Mesenchymal stem cell (in vitro differentiated cells and primary cell): ENCODE measurements at regions not wholly inside any gene's neighbourhood (a gene's known extent, or its start where the extent isn't known, plus 50 kb on each side); places are given as distances from the start of the nearest gene placed in this dataset.

Experiments
- DNase-seq: peaks from one replicate; pipeline ENCODE4 v3.0.0-alpha.2; 2013
- H2AFZ ChIP-seq: one replicate; pipeline ENCODE4 v1.6.1; 2013; ENCODE audit warnings: low read depth, mild to moderate bottlenecking, control low read depth, inconsistent platforms, low read length, moderate library complexity
- H2AK5ac ChIP-seq: 2 replicates; pipeline ENCODE4 v1.6.1; 2013; ENCODE audit warnings: low read length, moderate library complexity, mild to moderate bottlenecking, inconsistent platforms; ENCODE audit not compliant: severe bottlenecking
- H2BK120ac ChIP-seq: one replicate; pipeline ENCODE4 v1.6.1; 2013; ENCODE audit warnings: low read depth, mild to moderate bottlenecking, inconsistent platforms, low read length, moderate library complexity
- H2BK12ac ChIP-seq, 2 experiments: one replicate each; pipeline ENCODE4 v1.6.1; 2013; ENCODE audit warnings: inconsistent platforms in 2 of 2, low read length in 2 of 2, mild to moderate bottlenecking in 2 of 2, moderate library complexity in 2 of 2, control low read depth in 1 of 2
- H2BK15ac ChIP-seq: one replicate; pipeline ENCODE4 v1.6.1; 2013; ENCODE audit warnings: mild to moderate bottlenecking, low read depth, inconsistent platforms; ENCODE audit not compliant: poor library complexity, severe bottlenecking
- H2BK5ac ChIP-seq: 2 replicates; pipeline ENCODE4 v1.6.1; 2013; ENCODE audit warnings: low read depth, mild to moderate bottlenecking, low read length, control low read depth, inconsistent platforms; ENCODE audit not compliant: poor library complexity, severe bottlenecking
- H3K14ac ChIP-seq, 2 experiments: one replicate each; pipeline ENCODE4 v1.6.1; 2013; ENCODE audit warnings: inconsistent platforms in 2 of 2, low read length in 2 of 2, control low read depth in 1 of 2, mild to moderate bottlenecking in 1 of 2, moderate library complexity in 1 of 2
- H3K18ac ChIP-seq, 2 experiments: one replicate each; pipeline ENCODE4 v1.6.1; 2013; ENCODE audit warnings: inconsistent platforms in 2 of 2, low read length in 2 of 2, control low read depth in 1 of 2, low read depth in 1 of 2, mild to moderate bottlenecking in 1 of 2
- H3K23ac ChIP-seq, 2 experiments: one replicate each; pipeline ENCODE4 v1.6.1; 2013; ENCODE audit warnings: inconsistent platforms in 2 of 2, low read length in 2 of 2, mild to moderate bottlenecking in 2 of 2, moderate library complexity in 2 of 2, control low read depth in 1 of 2
- H3K27ac ChIP-seq: 2 replicates; pipeline ENCODE4 v1.5.1; 2013; ENCODE audit warnings: mild to moderate bottlenecking, moderate library complexity, low read length, control low read depth, inconsistent platforms; ENCODE audit not compliant: poor library complexity, severe bottlenecking
- H3K27me3 ChIP-seq, 2 experiments: 2 replicates each; pipeline versions ENCODE4 v1.6.1 to v1.7.0; 2013; ENCODE audit warnings: low read length in 2 of 2, mild to moderate bottlenecking in 2 of 2, moderate library complexity in 2 of 2, control low read depth in 1 of 2, inconsistent platforms in 1 of 2; ENCODE audit not compliant: control insufficient read depth in 1 of 2, insufficient read depth in 1 of 2
- H3K36me3 ChIP-seq, 2 experiments: 2 replicates each; pipeline versions ENCODE4 v1.6.1 to v1.7.0; 2013; ENCODE audit warnings: low read length in 2 of 2, control low read depth in 1 of 2, inconsistent platforms in 1 of 2, low read depth in 1 of 2, mild to moderate bottlenecking in 1 of 2; ENCODE audit not compliant: insufficient read depth in 2 of 2, control insufficient read depth in 1 of 2
- H3K4ac ChIP-seq, 2 experiments: one replicate each; pipeline ENCODE4 v1.6.1; 2013; ENCODE audit warnings: inconsistent platforms in 2 of 2, low read length in 2 of 2, mild to moderate bottlenecking in 2 of 2, moderate library complexity in 2 of 2, control low read depth in 1 of 2, low read depth in 1 of 2
- H3K4me1 ChIP-seq: 2 replicates; pipeline ENCODE4 v1.6.1; 2013; ENCODE audit warnings: low read depth, low read length, control low read depth; ENCODE audit not compliant: control insufficient read depth, insufficient read depth
- H3K4me2 ChIP-seq: 2 replicates; pipeline ENCODE4 v1.6.1; 2013; ENCODE audit warnings: low read length, mild to moderate bottlenecking, inconsistent platforms; ENCODE audit not compliant: poor library complexity, severe bottlenecking
- H3K4me3 ChIP-seq, 2 experiments: 2 replicates each; pipeline versions ENCODE4 v1.5.1 to v1.7.0; 2013; ENCODE audit warnings: low read length in 2 of 2, mild to moderate bottlenecking in 2 of 2, control low read depth in 1 of 2, low read depth in 1 of 2; ENCODE audit not compliant: insufficient read depth in 1 of 2
- H3K79me1 ChIP-seq: replicated peaks from 2 replicates; pipeline ENCODE4 v1.6.1; 2013; ENCODE audit warnings: mild to moderate bottlenecking, control low read depth, low read length, inconsistent platforms; ENCODE audit not compliant: poor library complexity, severe bottlenecking
- H3K9ac ChIP-seq: 2 replicates; pipeline ENCODE4 v1.7.0; 2013; ENCODE audit warnings: mild to moderate bottlenecking, low read length, moderate library complexity
- H3K9me3 ChIP-seq: 2 replicates; pipeline ENCODE4 v1.7.0; 2013; ENCODE audit warnings: mild to moderate bottlenecking, low read length; ENCODE audit not compliant: control insufficient read depth
- H4K8ac ChIP-seq: one replicate; pipeline ENCODE4 v1.6.1; 2013; ENCODE audit warnings: inconsistent platforms, mild to moderate bottlenecking, low read length, moderate library complexity
- H4K91ac ChIP-seq: one replicate; pipeline ENCODE4 v1.6.1; 2013; ENCODE audit warnings: mild to moderate bottlenecking, low read length, inconsistent platforms
- WGBS: methylation state at CpG from one replicate; pipeline ENCODE4 v1.1.7; 2013; ENCODE audit warnings: mixed read lengths; 5-methylcytosine and 5-hydroxymethylcytosine counted together

- H2AK5ac ChIP-seq, result no peak overlapping the region
- DNase-seq, result no peak
- no peak overlapping the region for H2BK12ac ChIP-seq
- no peak overlapping the region for H3K4ac ChIP-seq
- peaks cover 14% of the 10 kb centered on the region for H3K79me1 ChIP-seq
- no peak overlapping the region for H3K18ac ChIP-seq
- no peak overlapping the region for H4K91ac ChIP-seq
- H2BK5ac ChIP-seq, result no peak overlapping the region
- no peaks in the 10 kb centered on the region for H3K9me3 ChIP-seq
- H3K27ac ChIP-seq, result no peak overlapping the region
- H3K4me3 ChIP-seq, result no peak overlapping the region
- H3K14ac ChIP-seq, result no peak overlapping the region
- no peaks in the 10 kb centered on the region for H3K4me1 ChIP-seq
- no peaks in the 10 kb centered on the region for H3K27me3 ChIP-seq
- H2AFZ ChIP-seq, result no peak overlapping the region
- no peak overlapping the region for H3K23ac ChIP-seq
- H4K8ac ChIP-seq, result no peak overlapping the region
- no peak overlapping the region for H2BK15ac ChIP-seq
- H2BK120ac ChIP-seq, result no peak overlapping the region
- H3K9ac ChIP-seq, result no peak overlapping the region
- no peaks in the 10 kb centered on the region for H3K36me3 ChIP-seq
- no peak overlapping the region for H3K4me2 ChIP-seq
These were observed 155.5 kb upstream of the ROPN1 start for GRCh38 chr3:124147429-124147828.

GRCh38 chr3:124147946-124148345 is 156.0 kb upstream of the ROPN1 start:
- H3K18ac ChIP-seq, result no peak overlapping the region
- no peak overlapping the region for H2BK5ac ChIP-seq
- no peak overlapping the region for H4K8ac ChIP-seq
- H2AFZ ChIP-seq, result no peak overlapping the region
- no peak overlapping the region for H2BK15ac ChIP-seq
- DNase-seq, result no peak
- no peak overlapping the region for H3K23ac ChIP-seq
- H3K4ac ChIP-seq, result no peak overlapping the region
- H3K9me3 ChIP-seq, result no peaks in the 10 kb centered on the region
- H3K4me3 ChIP-seq, result no peak overlapping the region
- H3K4me2 ChIP-seq, result no peak overlapping the region
- no peak overlapping the region for H3K27ac ChIP-seq
- no peak overlapping the region for H4K91ac ChIP-seq
- no peak overlapping the region for H3K9ac ChIP-seq
- H2AK5ac ChIP-seq, result no peak overlapping the region
- peaks cover 14% of the 10 kb centered on the region for H3K79me1 ChIP-seq
- H2BK120ac ChIP-seq, result no peak overlapping the region
- WGBS, result 94% methylated on average over 2 of the region's 2 CpGs
- H3K36me3 ChIP-seq, result no peaks in the 10 kb centered on the region
- no peaks in the 10 kb centered on the region for H3K4me1 ChIP-seq
- no peaks in the 10 kb centered on the region for H3K27me3 ChIP-seq
- H2BK12ac ChIP-seq, result no peak overlapping the region
- no peak overlapping the region for H3K14ac ChIP-seq

- Histone ChIP-seq H2AFZ (no peak overlapping the region), H4K8ac (no peak overlapping the region)
- 100% methylated on average over 1 of the region's 1 CpG for WGBS
These were observed 157.2 kb upstream of the ROPN1 start for GRCh38 chr3:124149081-124149480.

GRCh38 chr3:124149771-124150170 is 157.8 kb upstream of the ROPN1 start:
- H3K4ac ChIP-seq, result no peak overlapping the region
- no peaks in the 10 kb centered on the region for H3K4me1 ChIP-seq
- H3K9me3 ChIP-seq, result no peaks in the 10 kb centered on the region
- no peak overlapping the region for H3K23ac ChIP-seq
- H3K18ac ChIP-seq, result no peak overlapping the region
- no peak overlapping the region for H3K4me3 ChIP-seq
- no peak overlapping the region for H2AK5ac ChIP-seq
- no peak overlapping the region for H2BK12ac ChIP-seq
- H4K91ac ChIP-seq, result no peak overlapping the region
- H2AFZ ChIP-seq, result no peak overlapping the region
- no peak overlapping the region for H2BK120ac ChIP-seq
- H3K36me3 ChIP-seq, result no peaks in the 10 kb centered on the region
- H3K27ac ChIP-seq, result no peak overlapping the region
- H3K27me3 ChIP-seq, result no peaks in the 10 kb centered on the region
- H4K8ac ChIP-seq, result no peak overlapping the region
- H3K4me2 ChIP-seq, result no peak overlapping the region
- H3K14ac ChIP-seq, result no peak overlapping the region
- no peak for DNase-seq
- peaks cover 12% of the 10 kb centered on the region for H3K79me1 ChIP-seq
- 97% methylated on average over 3 of the region's 3 CpGs for WGBS
- H2BK5ac ChIP-seq, result no peak overlapping the region
- H2BK15ac ChIP-seq, result no peak overlapping the region
- H3K9ac ChIP-seq, result no peak overlapping the region

More at GRCh38 chr3:124149081-124149480, 157.2 kb upstream of the ROPN1 start:
- no peak overlapping the region for H2BK15ac ChIP-seq
- H3K4me1 ChIP-seq, result no peaks in the 10 kb centered on the region
- H3K27me3 ChIP-seq, result no peaks in the 10 kb centered on the region
- H3K14ac ChIP-seq, result no peak overlapping the region
- no peak overlapping the region for H2BK120ac ChIP-seq
- no peak overlapping the region for H3K4ac ChIP-seq
- H2BK5ac ChIP-seq, result no peak overlapping the region
- H3K9ac ChIP-seq, result no peak overlapping the region
- no peak overlapping the region for H3K23ac ChIP-seq
- no peaks in the 10 kb centered on the region for H3K36me3 ChIP-seq
- H3K4me2 ChIP-seq, result no peak overlapping the region
- no peak overlapping the region for H2BK12ac ChIP-seq
- H3K4me3 ChIP-seq, result no peak overlapping the region
- peaks cover 12% of the 10 kb centered on the region for H3K79me1 ChIP-seq
- H3K27ac ChIP-seq, result no peak overlapping the region
- H3K18ac ChIP-seq, result no peak overlapping the region
- H4K91ac ChIP-seq, result no peak overlapping the region
- DNase-seq, result no peak
- H3K9me3 ChIP-seq, result no peaks in the 10 kb centered on the region
- H2AK5ac ChIP-seq, result no peak overlapping the region
